Dedifferentiated amniotic fluid mesenchymal stem cell (primary cell): ENCODE measurements at regions not wholly inside any gene's neighbourhood (a gene's known extent, or its start where the extent isn't known, plus 50 kb on each side); places are given as distances from the start of the nearest gene placed in this dataset.
"Not testable (repeated sequence)": the region's sequence is repeated elsewhere in the genome, so short reads cannot be mapped to it uniquely, and the experiment has no call there.

Experiments used
- DNase-seq: peaks from one replicate; pipeline ENCODE4 v3.0.0-alpha.2; 2016; ENCODE audit errors: extremely low spot score

- DNase-seq = no peak
Measured at GRCh38 chr12:83945871-83946270, 966.7 kb downstream of the SLC6A15 start.

GRCh38 chr12:83939718-83940117 is 972.9 kb downstream of the SLC6A15 start:
- no peak for DNase-seq

GRCh38 chr12:83933615-83934014 is 979.0 kb downstream of the SLC6A15 start:
- no peak for DNase-seq

GRCh38 chr12:83932011-83932410 is 980.6 kb downstream of the SLC6A15 start:
- DNase-seq = no peak

- DNase-seq = no peak
Measured at GRCh38 chr12:83931451-83931850, 981.1 kb downstream of the SLC6A15 start.

GRCh38 chr12:83929792-83930191 is 982.8 kb downstream of the SLC6A15 start:
- not testable (repeated sequence) for DNase-seq

GRCh38 chr12:83920821-83921547 is 991.6 kb downstream of the SLC6A15 start:
- no peak for DNase-seq

GRCh38 chr12:83919081-83919480 is 993.5 kb downstream of the SLC6A15 start:
- no peak for DNase-seq

GRCh38 chr12:83904175-83904574 is 1008.4 kb downstream of the SLC6A15 start:
- no peak for DNase-seq

- DNase-seq = no peak
Measured at GRCh38 chr12:83896416-83896815, 1016.2 kb downstream of the SLC6A15 start.

- no peak for DNase-seq
Measured at GRCh38 chr12:83893101-83893500, 1019.5 kb downstream of the SLC6A15 start.

- no peak for DNase-seq
Measured at GRCh38 chr12:83889745-83890144, 1022.9 kb downstream of the SLC6A15 start.

GRCh38 chr12:83886479-83886878 is 1026.1 kb downstream of the SLC6A15 start:
- no peak for DNase-seq

GRCh38 chr12:83870921-83871599 is 1041.5 kb downstream of the SLC6A15 start:
- not testable (repeated sequence) for DNase-seq

- DNase-seq = no peak
Measured at GRCh38 chr12:83866477-83866876, 1046.1 kb downstream of the SLC6A15 start.

- no peak for DNase-seq
Measured at GRCh38 chr12:83865431-83865830, 1047.2 kb downstream of the SLC6A15 start.

- DNase-seq = no peak
Measured at GRCh38 chr12:83864054-83864453, 1048.5 kb downstream of the SLC6A15 start.

GRCh38 chr12:83859021-83859420 is 1053.6 kb downstream of the SLC6A15 start:
- DNase-seq = no peak

GRCh38 chr12:83856803-83857202 is 1055.8 kb downstream of the SLC6A15 start:
- no peak for DNase-seq

- DNase-seq = no peak
Measured at GRCh38 chr12:83850531-83850930, 1062.1 kb downstream of the SLC6A15 start.

- no peak for DNase-seq
Measured at GRCh38 chr12:83848702-83849101, 1063.9 kb downstream of the SLC6A15 start.

- DNase-seq = no peak
Measured at GRCh38 chr12:83843541-83843940, 1069.1 kb downstream of the SLC6A15 start.

- DNase-seq = no peak
Measured at GRCh38 chr12:83841620-83842019, 1071.0 kb downstream of the SLC6A15 start.
